Neural cell (in vitro differentiated cells): ENCODE measurements at regions not wholly inside any gene's neighbourhood (a gene's known extent, or its start where the extent isn't known, plus 50 kb on each side); places are given as distances from the start of the nearest gene placed in this dataset.

Experiments used
- H2AFZ ChIP-seq: fragments of 200-600, 300-800 bp; sonication (generic), shearing (Covaris generic); 2 replicates; pipeline ENCODE4 v1.6.0; 2014; ENCODE audit warnings: low read depth, mild to moderate bottlenecking, antibody characterized with exemption, low read length, moderate library complexity
- H3F3A ChIP-seq: fragments of 200-600 bp; shearing (Covaris generic); 2 replicates; pipeline ENCODE4 v1.6.1; 2016; ENCODE audit warnings: mild to moderate bottlenecking, moderate library complexity, mixed read lengths, antibody characterized with exemption, low read length; ENCODE audit not compliant: insufficient read depth, poor library complexity, severe bottlenecking
- H3K27ac ChIP-seq: fragments of 200-600, 300-800 bp; sonication (generic), shearing (Covaris generic); 2 replicates; pipeline ENCODE4 v1.5.1; 2014; ENCODE audit warnings: mild to moderate bottlenecking, low read length, moderate library complexity
- H3K27me3 ChIP-seq: fragments of 300-800, 200-600 bp; sonication (generic), shearing (Covaris generic); 2 replicates; pipeline ENCODE4 v1.6.0; 2014; ENCODE audit warnings: mild to moderate bottlenecking, low read depth, low read length, moderate library complexity; ENCODE audit not compliant: insufficient read depth
- H3K36me3 ChIP-seq: fragments of 300-800, 200-600 bp; sonication (generic), shearing (Covaris generic); 2 replicates; pipeline ENCODE4 v1.5.1; 2014; ENCODE audit warnings: mild to moderate bottlenecking, antibody characterized with exemption, low read length, moderate library complexity; ENCODE audit not compliant: insufficient read depth
- H3K4me2 ChIP-seq: fragments of 300-800, 200-600 bp; sonication (generic), shearing (Covaris generic); 2 replicates; pipeline ENCODE4 v1.6.0; 2014; ENCODE audit warnings: mild to moderate bottlenecking, low read length
- H3K4me3 ChIP-seq: fragments of 300-800, 200-600 bp; sonication (generic), shearing (Covaris generic); 2 replicates; pipeline ENCODE4 v1.5.1; 2014; ENCODE audit warnings: mild to moderate bottlenecking, low read length, moderate library complexity
- H3K79me2 ChIP-seq: fragments of 200-600 bp; shearing (Covaris generic); replicated peaks from 2 replicates; pipeline ENCODE4 v1.6.0; 2014; ENCODE audit warnings: mild to moderate bottlenecking, low read length, moderate library complexity; ENCODE audit not compliant: insufficient read depth
- H3K9ac ChIP-seq: fragments of 300-800, 200-600 bp; sonication (generic), shearing (Covaris generic); 2 replicates; pipeline ENCODE4 v1.6.1; 2016; ENCODE audit warnings: mild to moderate bottlenecking, low read length, mixed read lengths
- H3K9me2 ChIP-seq: fragments of 200-600 bp; shearing (Covaris generic); 2 replicates; pipeline ENCODE4 v1.6.1; 2016; ENCODE audit warnings: mild to moderate bottlenecking, low read length, mixed read lengths; ENCODE audit not compliant: insufficient read depth
- H3K9me3 ChIP-seq: fragments of 200-600, 300-800 bp; sonication (generic), shearing (Covaris generic); 2 replicates; pipeline ENCODE4 v1.6.1; 2016; ENCODE audit warnings: mild to moderate bottlenecking, mixed run types, low read length, moderate library complexity, mixed read lengths
- H4K20me1 ChIP-seq: fragments of 200-600 bp; shearing (Covaris generic); 2 replicates; pipeline ENCODE4 v1.6.1; 2016; ENCODE audit warnings: mild to moderate bottlenecking, mixed run types; ENCODE audit not compliant: insufficient read depth
- CTCF ChIP-seq: fragments of 450-650 bp; IDR thresholded peaks from 2 replicates; pipeline ENCODE4 v1.5.1; 2014; ENCODE audit warnings: antibody characterized with exemption, mild to moderate bottlenecking, moderate library complexity; ENCODE audit not compliant: poor library complexity, severe bottlenecking
- EP300 ChIP-seq: fragments of 450-650 bp; conservative IDR thresholded peaks from 2 replicates; pipeline ENCODE4 v1.6.1; 2014; ENCODE audit warnings: antibody characterized with exemption, mild to moderate bottlenecking, moderate library complexity; ENCODE audit not compliant: poor library complexity, severe bottlenecking
- EZH2 ChIP-seq: fragments of 200-600, 300-800 bp; shearing (Covaris generic), sonication (generic); IDR thresholded peaks from 2 replicates; pipeline ENCODE4 v1.6.1; 2014; ENCODE audit warnings: antibody characterized with exemption, low read length, borderline replicate concordance, mild to moderate bottlenecking; ENCODE audit not compliant: insufficient read depth, poor library complexity, severe bottlenecking
- MXI1 ChIP-seq: fragments of 450-650 bp; conservative IDR thresholded peaks from 2 replicates; pipeline ENCODE4 v1.6.1; 2014; ENCODE audit warnings: antibody characterized with exemption, mild to moderate bottlenecking; ENCODE audit not compliant: poor library complexity, severe bottlenecking
- POLR2AphosphoS5 ChIP-seq: IDR thresholded peaks from 2 replicates; pipeline ENCODE4 v1.6.1; 2012
- RAD21 ChIP-seq: fragments of 450-650 bp; conservative IDR thresholded peaks from 2 replicates; pipeline ENCODE4 v1.6.1; 2014; ENCODE audit warnings: antibody characterized with exemption, mild to moderate bottlenecking, moderate library complexity
- SMC3 ChIP-seq: fragments of 450-650 bp; conservative IDR thresholded peaks from 2 replicates; pipeline ENCODE4 v1.6.1; 2014; ENCODE audit warnings: antibody characterized with exemption, mild to moderate bottlenecking, moderate library complexity; ENCODE audit not compliant: poor library complexity
- TAF1 ChIP-seq: IDR thresholded peaks from 2 replicates; pipeline ENCODE4 v1.6.1; 2012; ENCODE audit warnings: low read depth
- TF ChIP-seq, protein P1 (sequence below): IDR thresholded peaks from 2 replicates; pipeline ENCODE4 v1.6.1; 2012; ENCODE audit warnings: borderline replicate concordance

DNA sequence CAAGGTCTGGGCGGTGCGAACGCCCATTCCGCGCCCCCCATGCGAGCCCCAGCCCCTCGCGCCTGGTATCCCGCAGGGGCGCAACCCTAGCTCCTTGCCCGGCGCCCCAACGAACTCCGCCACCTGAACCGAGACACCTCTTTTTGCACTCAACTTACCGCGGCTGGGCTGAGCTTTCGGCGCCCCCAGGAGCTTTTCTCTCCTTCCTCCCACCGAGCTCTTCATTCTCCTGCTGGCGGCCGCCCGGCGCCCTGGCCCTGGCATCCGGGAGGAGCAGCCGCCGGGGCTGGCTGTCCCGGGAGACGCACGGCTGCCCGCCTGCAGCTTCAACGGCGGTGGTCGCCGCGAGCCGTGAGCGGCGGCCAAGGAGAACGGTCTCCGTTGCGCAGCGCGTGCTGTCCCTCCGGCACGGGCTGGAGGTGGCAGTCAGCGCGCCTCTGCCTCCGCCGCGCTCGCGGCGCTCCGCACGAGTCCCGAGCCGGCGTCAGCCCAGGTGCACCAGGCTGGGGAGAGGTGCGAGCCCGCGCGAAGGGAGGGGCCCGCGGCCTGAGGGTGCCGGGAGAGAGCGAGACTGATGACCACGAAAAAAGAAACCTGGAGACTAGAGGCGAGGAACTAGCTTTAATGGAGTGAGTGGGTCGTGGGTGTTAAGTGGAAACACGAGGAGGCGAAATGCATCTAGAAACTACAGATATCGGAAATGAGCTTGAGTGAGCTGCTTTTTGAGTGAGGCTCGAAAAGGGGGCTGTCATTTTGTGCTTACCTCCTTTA, 621.5 kb upstream of the ZNF385D start:
- no peaks in the 10 kb centered on the region for H3K79me2 ChIP-seq
- no peaks in the 10 kb centered on the region for H3K9me2 ChIP-seq
- H3K9me3 ChIP-seq: no peaks in the 10 kb centered on the region
- peak overlapping the region; percentile 60 for H3K4me2 ChIP-seq
- no peaks in the 10 kb centered on the region for H3F3A ChIP-seq
- peaks cover 44% of the 10 kb centered on the region for H3K27me3 ChIP-seq
- H2AFZ ChIP-seq: no peak overlapping the region
- H3K9ac ChIP-seq: peak overlapping the region; percentile 28
- TF ChIP-seq EP300: peak; percentile 28
- peak; percentile 33 for TF ChIP-seq RAD21
- TF ChIP-seq CTCF: no peak
- TF ChIP-seq MXI1: peak; percentile 19
- TF ChIP-seq EZH2: no peak
- TF ChIP-seq POLR2AphosphoS5: peak; percentile 31
- no peak for TF ChIP-seq TAF1
- TF ChIP-seq SMC3: peak; percentile 39
- TF ChIP-seq, protein P1, sequence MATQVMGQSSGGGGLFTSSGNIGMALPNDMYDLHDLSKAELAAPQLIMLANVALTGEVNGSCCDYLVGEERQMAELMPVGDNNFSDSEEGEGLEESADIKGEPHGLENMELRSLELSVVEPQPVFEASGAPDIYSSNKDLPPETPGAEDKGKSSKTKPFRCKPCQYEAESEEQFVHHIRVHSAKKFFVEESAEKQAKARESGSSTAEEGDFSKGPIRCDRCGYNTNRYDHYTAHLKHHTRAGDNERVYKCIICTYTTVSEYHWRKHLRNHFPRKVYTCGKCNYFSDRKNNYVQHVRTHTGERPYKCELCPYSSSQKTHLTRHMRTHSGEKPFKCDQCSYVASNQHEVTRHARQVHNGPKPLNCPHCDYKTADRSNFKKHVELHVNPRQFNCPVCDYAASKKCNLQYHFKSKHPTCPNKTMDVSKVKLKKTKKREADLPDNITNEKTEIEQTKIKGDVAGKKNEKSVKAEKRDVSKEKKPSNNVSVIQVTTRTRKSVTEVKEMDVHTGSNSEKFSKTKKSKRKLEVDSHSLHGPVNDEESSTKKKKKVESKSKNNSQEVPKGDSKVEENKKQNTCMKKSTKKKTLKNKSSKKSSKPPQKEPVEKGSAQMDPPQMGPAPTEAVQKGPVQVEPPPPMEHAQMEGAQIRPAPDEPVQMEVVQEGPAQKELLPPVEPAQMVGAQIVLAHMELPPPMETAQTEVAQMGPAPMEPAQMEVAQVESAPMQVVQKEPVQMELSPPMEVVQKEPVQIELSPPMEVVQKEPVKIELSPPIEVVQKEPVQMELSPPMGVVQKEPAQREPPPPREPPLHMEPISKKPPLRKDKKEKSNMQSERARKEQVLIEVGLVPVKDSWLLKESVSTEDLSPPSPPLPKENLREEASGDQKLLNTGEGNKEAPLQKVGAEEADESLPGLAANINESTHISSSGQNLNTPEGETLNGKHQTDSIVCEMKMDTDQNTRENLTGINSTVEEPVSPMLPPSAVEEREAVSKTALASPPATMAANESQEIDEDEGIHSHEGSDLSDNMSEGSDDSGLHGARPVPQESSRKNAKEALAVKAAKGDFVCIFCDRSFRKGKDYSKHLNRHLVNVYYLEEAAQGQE: no peak
- H3K36me3 ChIP-seq: no peaks in the 10 kb centered on the region
- H3K4me3 ChIP-seq: peak overlapping the region; percentile 72
- H3K27ac ChIP-seq: no peak overlapping the region
- H4K20me1 ChIP-seq: no peaks in the 10 kb centered on the region

- Histone ChIP-seq H3K9me3 (no peaks in the 10 kb centered on the region), H3K9me2 (no peaks in the 10 kb centered on the region), H3K79me2 (no peaks in the 10 kb centered on the region), H3K9ac (no peak overlapping the region), H3K36me3 (no peaks in the 10 kb centered on the region), H3F3A (no peaks in the 10 kb centered on the region), H3K4me3 (peak overlapping the region; percentile 72), H3K27me3 (peaks cover 44% of the 10 kb centered on the region), H3K4me2 (no peak overlapping the region), H3K27ac (no peak overlapping the region), H2AFZ (no peak overlapping the region), H4K20me1 (no peaks in the 10 kb centered on the region)
- TF ChIP-seq POLR2AphosphoS5: no peak
- no peak for TF ChIP-seq RAD21
- no peak for TF ChIP-seq MXI1
- no peak for TF ChIP-seq SMC3
- no peak for TF ChIP-seq CTCF
- no peak for TF ChIP-seq EZH2
- no peak for TF ChIP-seq TAF1
- no peak for TF ChIP-seq EP300
- TF ChIP-seq, protein P1: no peak
Measured at GRCh38 chr3:22373182-22373581, 622.2 kb upstream of the ZNF385D start.
